Epithelial cell of proximal tubule (primary cell): ENCODE measurements at regions not wholly inside any gene's neighbourhood (a gene's known extent, or its start where the extent isn't known, plus 50 kb on each side); places are given as distances from the start of the nearest gene placed in this dataset.
"Not testable (repeated sequence)": the region's sequence is repeated elsewhere in the genome, so short reads cannot be mapped to it uniquely, and the experiment has no call there.

Experiments
- DNase-seq: peaks from one replicate; pipeline ENCODE4 v3.0.0-alpha.2; 2011; ENCODE audit warnings: low read depth
- H3K4me3 ChIP-seq: 2 replicates; pipeline ENCODE4 v1.5.1; 2011; ENCODE audit warnings: low read depth, mild to moderate bottlenecking, low read length
- TF ChIP-seq, protein P1 (sequence below): conservative IDR thresholded peaks from 2 replicates; pipeline ENCODE4 v1.5.1; 2012; ENCODE audit warnings: low read depth, mild to moderate bottlenecking, low read length

DNA sequence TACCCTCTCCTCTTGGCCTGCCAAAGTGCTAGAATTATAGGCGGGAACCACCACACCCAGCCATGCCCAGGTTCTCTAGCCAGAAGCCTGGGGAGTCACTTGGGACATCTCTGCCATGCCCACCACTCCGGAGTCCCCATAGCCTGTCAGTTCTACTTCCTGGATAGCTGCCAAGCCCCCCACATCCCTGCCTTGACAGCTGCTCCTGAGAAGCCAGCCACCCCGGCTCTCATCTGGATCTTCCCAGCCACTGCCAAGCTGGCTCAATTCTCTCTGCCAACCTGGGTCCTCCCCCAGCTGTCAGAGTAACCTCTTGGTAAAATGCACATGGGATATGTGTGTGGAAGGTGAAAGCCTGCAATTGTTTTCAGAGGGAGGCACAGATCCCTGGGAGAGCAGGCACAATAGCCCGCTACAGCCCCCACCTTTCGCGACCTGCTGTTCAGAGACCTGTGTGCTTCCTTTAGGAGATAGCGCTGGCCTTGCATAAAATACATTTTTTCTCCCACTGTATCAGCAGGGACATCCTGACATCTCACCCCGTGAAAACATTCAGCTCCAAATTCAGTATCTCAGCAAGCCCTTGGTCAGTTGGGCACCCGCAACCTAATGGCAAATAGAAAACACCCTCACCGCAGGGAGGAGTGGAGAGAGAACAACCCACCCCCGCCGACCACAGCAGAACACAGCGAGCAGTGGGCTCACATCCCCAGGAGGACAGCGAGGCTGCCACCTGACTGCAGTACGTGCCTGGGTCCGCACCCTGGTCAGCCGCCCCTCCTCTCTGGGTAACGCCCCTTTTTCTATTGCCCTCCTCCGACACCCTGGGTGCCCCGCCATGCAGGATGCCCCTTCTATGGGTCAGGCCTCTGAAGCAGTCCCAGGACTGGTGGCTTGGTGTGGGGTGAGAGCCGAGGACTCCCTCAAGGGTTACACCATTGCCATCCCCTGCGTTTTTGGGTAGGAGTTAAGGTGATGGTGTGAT, 1342.2 kb downstream of the BRD1 start:
- TF ChIP-seq, protein P1, sequence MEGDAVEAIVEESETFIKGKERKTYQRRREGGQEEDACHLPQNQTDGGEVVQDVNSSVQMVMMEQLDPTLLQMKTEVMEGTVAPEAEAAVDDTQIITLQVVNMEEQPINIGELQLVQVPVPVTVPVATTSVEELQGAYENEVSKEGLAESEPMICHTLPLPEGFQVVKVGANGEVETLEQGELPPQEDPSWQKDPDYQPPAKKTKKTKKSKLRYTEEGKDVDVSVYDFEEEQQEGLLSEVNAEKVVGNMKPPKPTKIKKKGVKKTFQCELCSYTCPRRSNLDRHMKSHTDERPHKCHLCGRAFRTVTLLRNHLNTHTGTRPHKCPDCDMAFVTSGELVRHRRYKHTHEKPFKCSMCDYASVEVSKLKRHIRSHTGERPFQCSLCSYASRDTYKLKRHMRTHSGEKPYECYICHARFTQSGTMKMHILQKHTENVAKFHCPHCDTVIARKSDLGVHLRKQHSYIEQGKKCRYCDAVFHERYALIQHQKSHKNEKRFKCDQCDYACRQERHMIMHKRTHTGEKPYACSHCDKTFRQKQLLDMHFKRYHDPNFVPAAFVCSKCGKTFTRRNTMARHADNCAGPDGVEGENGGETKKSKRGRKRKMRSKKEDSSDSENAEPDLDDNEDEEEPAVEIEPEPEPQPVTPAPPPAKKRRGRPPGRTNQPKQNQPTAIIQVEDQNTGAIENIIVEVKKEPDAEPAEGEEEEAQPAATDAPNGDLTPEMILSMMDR: no peak
- no peak overlapping the region for H3K4me3 ChIP-seq
- no peak for DNase-seq

DNA sequence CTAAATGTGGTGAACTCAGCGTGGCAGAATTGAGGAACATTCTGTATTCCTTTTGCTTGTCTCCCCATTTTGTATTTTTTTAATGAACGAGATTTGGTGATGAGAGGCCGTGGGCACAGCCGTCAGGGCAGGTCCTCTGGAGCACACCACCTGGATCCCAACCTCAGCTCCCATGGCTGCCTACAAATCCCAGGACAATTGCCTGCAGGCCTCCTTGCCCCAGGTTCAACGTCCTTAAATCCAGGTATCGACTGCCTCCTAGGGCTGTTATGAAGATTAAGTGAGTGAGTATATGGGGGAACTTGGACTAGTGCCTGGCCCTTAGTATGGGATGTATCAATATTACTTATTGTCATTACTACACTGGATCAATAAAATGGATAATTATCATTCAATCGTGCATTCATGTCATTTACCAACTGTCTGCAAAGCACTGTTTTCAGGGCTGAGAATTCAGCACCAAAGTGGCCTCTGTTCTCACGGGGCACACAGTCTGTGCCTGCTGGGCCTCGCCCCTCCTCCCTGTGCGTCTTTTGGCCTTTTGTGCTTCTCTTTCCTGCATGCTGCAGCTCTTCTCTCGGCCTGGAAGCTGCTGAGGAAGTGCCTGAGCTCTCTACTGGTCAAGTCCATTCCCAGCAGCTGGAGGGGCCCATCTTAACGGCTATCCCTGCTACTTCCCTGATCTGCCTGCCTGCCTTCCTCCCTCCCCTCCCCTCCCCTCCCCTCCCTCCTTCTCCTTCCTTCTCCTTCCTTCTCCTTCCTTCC, 1343.7 kb downstream of the BRD1 start:
- no peak for DNase-seq
- TF ChIP-seq, protein P1: no peak
- H3K4me3 ChIP-seq: no peak overlapping the region

DNA sequence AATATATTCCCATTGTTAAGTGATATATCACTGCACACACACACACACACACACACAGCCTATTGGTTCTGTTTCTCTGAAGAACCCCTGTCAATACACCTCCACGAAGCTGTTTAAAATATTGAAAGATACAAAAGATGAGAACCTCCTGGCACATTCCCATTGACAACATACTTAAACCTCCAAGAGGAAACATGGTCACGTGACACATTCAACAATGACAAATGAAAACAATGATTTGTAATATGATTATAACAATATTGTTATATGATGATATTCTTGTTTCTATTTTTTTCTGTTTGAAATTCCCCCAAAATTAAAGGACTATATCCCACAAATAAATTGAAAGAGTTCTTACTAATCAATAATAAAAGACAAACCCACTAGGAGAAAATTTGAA, 1344.9 kb downstream of the BRD1 start:
- TF ChIP-seq, protein P1: no peak
- no peak for DNase-seq
- no peak overlapping the region for H3K4me3 ChIP-seq

DNA sequence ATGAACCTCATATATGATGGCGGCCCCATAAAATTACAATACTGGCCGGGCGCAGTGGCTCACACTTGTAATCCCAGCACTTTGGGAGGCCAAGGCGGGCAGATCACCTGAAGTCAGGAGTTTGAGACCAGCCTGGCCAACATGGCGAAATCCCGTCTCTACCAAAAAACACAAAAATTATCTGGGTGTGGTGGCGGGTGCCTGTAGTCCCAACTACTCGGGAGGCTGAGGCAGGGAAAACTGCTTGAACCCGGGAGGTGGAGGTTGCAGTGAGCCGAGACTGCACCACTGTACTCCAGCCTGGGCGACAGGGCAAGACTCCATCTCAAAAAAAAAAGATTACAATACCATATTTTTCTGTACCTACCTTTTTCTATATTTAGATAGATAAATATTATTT, 1345.5 kb downstream of the BRD1 start:
- not testable (repeated sequence) for DNase-seq, H3K4me3 ChIP-seq

DNA sequence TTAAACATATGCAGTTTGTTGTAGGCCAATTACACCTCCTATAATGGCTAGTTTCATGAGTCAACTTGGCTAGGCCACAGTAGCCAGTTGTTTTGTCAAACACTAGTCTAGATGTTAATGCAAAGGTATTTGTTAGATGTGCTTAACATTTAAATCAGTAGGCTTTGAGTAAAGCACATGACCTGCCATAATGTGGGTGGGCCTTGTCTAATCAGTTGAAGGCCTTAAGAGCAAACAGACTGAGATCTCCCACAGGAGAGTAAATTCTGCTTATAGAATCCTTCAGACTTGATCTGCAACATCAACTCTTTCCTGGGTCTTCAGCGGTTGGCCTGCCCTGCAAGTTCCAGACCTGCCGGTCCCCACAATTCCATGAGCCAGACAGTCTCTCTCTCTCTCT, 1345.9 kb downstream of the BRD1 start:
- no peak for DNase-seq
- TF ChIP-seq, protein P1: no peak
- no peak overlapping the region for H3K4me3 ChIP-seq

DNA sequence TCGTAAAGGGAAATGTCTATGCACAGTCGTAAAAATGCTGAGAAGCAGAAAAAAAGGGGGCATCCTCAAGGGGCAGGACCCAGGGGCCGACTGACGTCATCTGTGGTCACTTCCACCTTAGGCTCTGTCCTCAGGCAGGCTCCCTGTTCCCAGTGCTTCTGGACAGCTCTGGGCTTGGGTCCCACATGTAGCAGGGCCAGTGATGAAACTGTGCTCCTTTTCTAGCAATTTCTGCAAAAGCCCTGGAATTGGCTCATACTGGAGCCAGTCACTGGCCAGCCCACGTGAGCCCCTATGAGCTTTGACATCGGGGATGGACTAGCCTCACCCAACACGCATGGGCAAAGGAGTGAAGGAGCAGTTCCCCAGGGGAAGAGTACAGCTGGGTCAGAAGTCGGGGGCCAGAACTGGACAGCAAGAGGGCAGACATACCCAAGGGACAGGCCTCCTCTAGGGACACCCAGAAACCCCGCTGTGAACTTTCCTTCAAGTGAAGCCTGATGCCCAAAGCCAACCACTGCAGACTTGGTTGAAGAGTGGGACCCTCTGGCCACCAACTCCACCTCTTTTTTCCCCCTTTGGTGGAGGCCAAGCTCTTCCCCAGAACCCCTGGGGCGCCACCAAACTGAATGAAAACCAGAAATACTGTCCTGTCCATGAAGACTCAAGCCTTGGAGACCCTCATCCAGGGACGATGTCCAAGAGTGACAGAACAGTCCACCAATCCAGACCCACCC, 1349.0 kb downstream of the BRD1 start:
- TF ChIP-seq, protein P1: no peak
- no peak overlapping the region for H3K4me3 ChIP-seq
- no peak for DNase-seq

DNA sequence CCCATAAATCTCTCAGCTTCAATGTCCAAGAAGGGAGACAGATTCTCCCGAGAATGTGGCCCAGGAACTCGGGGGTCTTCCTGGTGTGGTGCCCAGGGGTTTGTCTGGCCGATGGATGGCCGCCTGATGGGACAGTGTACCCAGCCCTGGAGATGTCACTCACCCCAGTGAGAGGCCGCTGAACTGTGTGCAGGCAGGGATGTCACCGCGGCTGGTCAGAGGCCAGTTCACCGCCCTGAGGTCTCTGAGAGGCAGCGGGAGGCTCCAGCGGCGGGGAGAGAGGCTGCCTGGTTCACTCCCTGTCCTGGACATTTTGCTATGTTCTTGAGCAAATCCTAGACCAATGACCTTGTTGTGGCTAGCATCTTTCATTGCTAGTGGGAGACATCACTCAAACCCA, 1349.5 kb downstream of the BRD1 start:
- no peak overlapping the region for H3K4me3 ChIP-seq
- no peak for DNase-seq
- TF ChIP-seq, protein P1: no peak
